Peyer's patch (tissue), 4 donors: ENCODE measurements at regions not wholly inside any gene's neighbourhood (a gene's known extent, or its start where the extent isn't known, plus 50 kb on each side); places are given as distances from the start of the nearest gene placed in this dataset.
A peak's percentile ranks its signal among the peaks of the same experiment; 100 is the strongest.

ENCODE experiments used
- DNase-seq, 3 donors: peaks; one replicate each; pipeline ENCODE4 v3.0.0-alpha.2; 2017 to 2019
- H3K27ac ChIP-seq, 4 donors: fragments of 200-600 bp; sonication (generic); one replicate each; pipeline ENCODE4 v1.5.1; 2016 to 2019
- H3K27me3 ChIP-seq, 2 donors: fragments of 200-600 bp; sonication (generic); one replicate each; pipeline ENCODE4 v1.5.1; 2019
- H3K36me3 ChIP-seq, 3 donors: fragments of 200-600 bp; sonication (generic); one replicate each; pipeline ENCODE4 v1.5.1; 2016 to 2019
- H3K4me1 ChIP-seq, 4 donors: fragments of 200-600 bp; sonication (generic); one replicate each; pipeline ENCODE4 v1.5.1; 2016 to 2019
- H3K4me3 ChIP-seq, 4 donors: fragments of 200-600 bp; sonication (generic); 1 replicate in 3 of 4; 2 replicates in 1 of 4; pipeline ENCODE4 v1.5.1; 2016 to 2019; ENCODE audit warnings: mild to moderate bottlenecking in 1 of 4
- H3K9me3 ChIP-seq, 4 donors: fragments of 200-600 bp; sonication (generic); one replicate each; pipeline ENCODE4 v1.5.1; 2016 to 2019; ENCODE audit warnings: mild to moderate bottlenecking in 1 of 4
- POLR2A ChIP-seq, 2 donors: fragments of 450-650 bp; IDR thresholded peaks; one replicate each; pipeline ENCODE4 v1.5.1; 2017; ENCODE audit warnings: antibody characterized with exemption in 2 of 2, mild to moderate bottlenecking in 2 of 2, moderate library complexity in 2 of 2
- TF ChIP-seq, protein P1 (sequence below), 6 experiments: fragments of 450-650 bp in 4 of 6; fragments of 200-600 bp in 2 of 6; sonication (generic) in 1 of 6; IDR thresholded peaks; one replicate each; pipeline ENCODE4 v1.5.1; 2017 to 2019; ENCODE audit warnings: antibody characterized with exemption in 6 of 6, mild to moderate bottlenecking in 3 of 6, moderate library complexity in 1 of 6

GRCh38 chr18:55990186-55990585 lies 402.2 kb upstream of the TCF4 start:
- H3K27ac ChIP-seq: no peak overlapping the region
- H3K4me1 ChIP-seq: no peaks in the 10 kb centered on the region
- no peaks in the 10 kb centered on the region for H3K36me3 ChIP-seq
- DNase-seq: no peak
- TF ChIP-seq, protein P1, sequence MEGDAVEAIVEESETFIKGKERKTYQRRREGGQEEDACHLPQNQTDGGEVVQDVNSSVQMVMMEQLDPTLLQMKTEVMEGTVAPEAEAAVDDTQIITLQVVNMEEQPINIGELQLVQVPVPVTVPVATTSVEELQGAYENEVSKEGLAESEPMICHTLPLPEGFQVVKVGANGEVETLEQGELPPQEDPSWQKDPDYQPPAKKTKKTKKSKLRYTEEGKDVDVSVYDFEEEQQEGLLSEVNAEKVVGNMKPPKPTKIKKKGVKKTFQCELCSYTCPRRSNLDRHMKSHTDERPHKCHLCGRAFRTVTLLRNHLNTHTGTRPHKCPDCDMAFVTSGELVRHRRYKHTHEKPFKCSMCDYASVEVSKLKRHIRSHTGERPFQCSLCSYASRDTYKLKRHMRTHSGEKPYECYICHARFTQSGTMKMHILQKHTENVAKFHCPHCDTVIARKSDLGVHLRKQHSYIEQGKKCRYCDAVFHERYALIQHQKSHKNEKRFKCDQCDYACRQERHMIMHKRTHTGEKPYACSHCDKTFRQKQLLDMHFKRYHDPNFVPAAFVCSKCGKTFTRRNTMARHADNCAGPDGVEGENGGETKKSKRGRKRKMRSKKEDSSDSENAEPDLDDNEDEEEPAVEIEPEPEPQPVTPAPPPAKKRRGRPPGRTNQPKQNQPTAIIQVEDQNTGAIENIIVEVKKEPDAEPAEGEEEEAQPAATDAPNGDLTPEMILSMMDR (IDR thresholded peaks at IDR 0.05): no peak
- TF ChIP-seq POLR2A (IDR thresholded peaks at IDR 0.05): no peak
- no peaks in the 10 kb centered on the region for H3K9me3 ChIP-seq
- no peak overlapping the region for H3K4me3 ChIP-seq
- H3K27me3 ChIP-seq: no peaks in the 10 kb centered on the region

- Histone ChIP-seq H3K4me3 (no peak overlapping the region), H3K36me3 (no peaks in the 10 kb centered on the region), H3K4me1 (no peaks in the 10 kb centered on the region), H3K9me3 (peaks cover 0 to 7% (median 0%) of the 10 kb centered on the region in 4 donors), H3K27me3 (no peaks in the 10 kb centered on the region), H3K27ac (peak overlapping the region in 1 of 4 donors; percentile 16)
- TF ChIP-seq, protein P1 (IDR thresholded peaks at IDR 0.05): no peak
- TF ChIP-seq POLR2A (IDR thresholded peaks at IDR 0.05): no peak
- no peak for DNase-seq
Measured at GRCh38 chr18:55988537-55988936, 400.5 kb upstream of the TCF4 start.

DNA sequence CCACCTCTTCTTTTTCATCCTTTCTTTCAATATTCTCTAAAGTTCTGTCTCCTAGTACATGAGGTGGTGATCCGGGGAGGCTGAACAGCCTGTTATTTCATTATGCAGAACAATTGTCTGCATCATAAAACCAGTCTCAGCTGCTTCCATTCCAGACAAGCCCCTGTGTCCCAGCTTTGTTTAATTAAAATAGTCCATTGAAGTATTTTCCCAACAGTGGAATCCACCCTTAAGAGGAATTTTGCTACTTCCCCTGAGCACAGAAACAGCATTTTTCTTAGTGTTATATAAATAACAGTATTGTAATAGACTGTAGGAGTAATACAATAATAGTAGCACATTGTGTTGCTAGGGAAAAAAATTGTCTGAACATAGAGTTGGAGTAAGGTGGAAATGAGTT lies 395.4 kb upstream of the TCF4 start:
- H3K9me3 ChIP-seq: peaks cover 0 to 8% (median 0%) of the 10 kb centered on the region in 4 donors
- no peaks in the 10 kb centered on the region for H3K27me3 ChIP-seq
- H3K36me3 ChIP-seq: no peaks in the 10 kb centered on the region
- no peaks in the 10 kb centered on the region for H3K4me1 ChIP-seq
- TF ChIP-seq POLR2A (IDR thresholded peaks at IDR 0.05): no peak
- TF ChIP-seq, protein P1 (IDR thresholded peaks at IDR 0.05): no peak
- no peak overlapping the region for H3K4me3 ChIP-seq
- no peak for DNase-seq
- no peak overlapping the region for H3K27ac ChIP-seq

- H3K27me3 ChIP-seq: no peaks in the 10 kb centered on the region
- H3K36me3 ChIP-seq: no peaks in the 10 kb centered on the region
- TF ChIP-seq, protein P1 (IDR thresholded peaks at IDR 0.05): no peak
- no peak for TF ChIP-seq POLR2A (IDR thresholded peaks at IDR 0.05)
- peaks cover 0 to 8% (median 0%) of the 10 kb centered on the region in 4 donors for H3K9me3 ChIP-seq
- H3K4me3 ChIP-seq: no peak overlapping the region
- no peak for DNase-seq
- no peak overlapping the region for H3K27ac ChIP-seq
- H3K4me1 ChIP-seq: no peaks in the 10 kb centered on the region
Measured at GRCh38 chr18:55982992-55983391, 395.0 kb upstream of the TCF4 start.

DNA sequence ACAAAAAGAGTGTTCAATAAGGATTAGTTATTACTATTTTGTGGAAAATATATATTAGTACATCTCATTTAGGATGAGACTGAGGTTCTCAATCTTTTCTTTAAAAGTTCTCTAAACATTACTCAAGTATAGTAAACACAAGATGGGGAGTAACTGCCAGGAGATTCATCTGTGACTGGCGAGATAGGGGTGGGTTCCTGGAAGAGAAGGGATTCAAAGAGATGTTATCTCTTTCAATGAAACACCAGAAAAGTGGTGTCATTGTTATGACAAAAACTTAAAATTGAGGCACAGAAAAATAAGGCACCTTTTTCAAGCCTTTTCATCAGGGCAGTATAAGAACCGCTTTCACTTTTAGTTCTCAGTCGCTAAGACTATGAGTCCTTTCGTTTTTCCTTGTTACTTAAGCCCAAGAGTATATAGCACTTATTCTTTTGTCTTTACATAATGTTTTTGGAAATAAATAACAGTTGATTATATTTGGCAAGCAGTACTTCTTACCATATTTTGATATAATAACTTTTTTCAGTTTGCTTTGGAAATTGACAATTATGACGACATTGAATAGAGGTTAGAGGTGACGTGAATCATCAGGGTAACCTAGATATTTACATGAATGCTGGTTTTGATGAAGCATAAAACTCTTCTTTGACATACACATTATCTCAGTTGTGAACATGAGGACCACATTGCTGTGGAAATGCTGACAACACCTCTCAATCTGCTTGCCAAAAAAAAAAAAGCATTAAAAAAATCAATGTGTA lies 393.9 kb upstream of the TCF4 start:
- DNase-seq: no peak
- Histone ChIP-seq H3K27me3 (no peaks in the 10 kb centered on the region), H3K27ac (peak overlapping the region in 1 of 4 donors; percentile 3), H3K4me1 (no peaks in the 10 kb centered on the region), H3K4me3 (peak overlapping the region in 1 of 4 donors; percentile 9), H3K9me3 (peaks cover 0 to 8% (median 0%) of the 10 kb centered on the region in 4 donors), H3K36me3 (no peaks in the 10 kb centered on the region)
- TF ChIP-seq, protein P1 (IDR thresholded peaks at IDR 0.05): no peak
- TF ChIP-seq POLR2A (IDR thresholded peaks at IDR 0.05): no peak
